Midbrain (tissue), 1 donor: ENCODE measurements at regions not wholly inside any gene's neighbourhood (a gene's known extent, or its start where the extent isn't known, plus 50 kb on each side); places are given as distances from the start of the nearest gene placed in this dataset.
"Not testable (repeated sequence)": the region's sequence is repeated elsewhere in the genome, so short reads cannot be mapped to it uniquely, and the experiment has no call there.

Experiments
- DNase-seq: peaks from one replicate; lab custom pipeline; 2025; lab: John Stamatoyannopoulos, UW

GRCh38 chr6:169862043-169862891 is 110.8 kb downstream of the ERMARD start:
- no peak for DNase-seq

GRCh38 chr6:169861431-169862042 is 110.1 kb downstream of the ERMARD start:
- DNase-seq, result no peak

DNA sequence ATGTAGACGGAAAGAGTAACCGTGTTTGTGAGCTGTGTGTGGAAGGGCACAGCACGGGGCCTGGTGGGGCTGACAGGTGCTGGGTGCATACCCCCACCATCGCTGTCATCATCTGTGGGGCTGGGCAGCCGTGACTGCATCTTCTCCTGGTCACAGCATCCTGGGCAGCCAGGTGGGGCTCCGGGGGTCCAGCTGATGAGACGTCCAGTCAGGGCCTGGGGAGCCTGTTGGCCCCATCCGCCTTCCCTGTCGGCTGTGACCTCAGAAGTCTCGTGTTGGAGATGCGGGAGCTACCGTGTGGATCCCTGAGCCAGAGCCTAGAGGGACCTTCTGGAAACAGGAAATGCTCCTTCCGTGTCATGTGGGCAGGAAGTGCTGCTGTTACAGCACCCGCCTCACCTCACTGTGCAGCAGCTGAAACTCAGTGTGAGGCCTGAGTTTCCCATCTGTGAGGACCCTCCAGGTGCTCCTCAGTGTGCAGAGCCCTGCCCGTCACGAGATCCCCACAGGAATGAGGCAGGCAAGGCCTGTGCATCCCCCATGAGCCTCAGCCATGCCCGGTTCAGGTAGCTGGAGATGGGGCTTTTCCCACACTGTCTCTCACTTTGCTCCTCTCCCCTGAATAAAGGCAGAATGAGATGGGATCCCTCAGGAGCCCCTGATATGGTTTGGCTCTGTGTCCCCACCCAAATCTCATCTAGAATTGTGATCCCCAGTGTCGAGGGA is 108.7 kb downstream of the ERMARD start:
- DNase-seq, result no peak

- no peak for DNase-seq
Measured at GRCh38 chr6:169859401-169859977, 108.1 kb downstream of the ERMARD start.

GRCh38 chr6:169858935-169859351 is 107.5 kb downstream of the ERMARD start:
- DNase-seq, result no peak

DNA sequence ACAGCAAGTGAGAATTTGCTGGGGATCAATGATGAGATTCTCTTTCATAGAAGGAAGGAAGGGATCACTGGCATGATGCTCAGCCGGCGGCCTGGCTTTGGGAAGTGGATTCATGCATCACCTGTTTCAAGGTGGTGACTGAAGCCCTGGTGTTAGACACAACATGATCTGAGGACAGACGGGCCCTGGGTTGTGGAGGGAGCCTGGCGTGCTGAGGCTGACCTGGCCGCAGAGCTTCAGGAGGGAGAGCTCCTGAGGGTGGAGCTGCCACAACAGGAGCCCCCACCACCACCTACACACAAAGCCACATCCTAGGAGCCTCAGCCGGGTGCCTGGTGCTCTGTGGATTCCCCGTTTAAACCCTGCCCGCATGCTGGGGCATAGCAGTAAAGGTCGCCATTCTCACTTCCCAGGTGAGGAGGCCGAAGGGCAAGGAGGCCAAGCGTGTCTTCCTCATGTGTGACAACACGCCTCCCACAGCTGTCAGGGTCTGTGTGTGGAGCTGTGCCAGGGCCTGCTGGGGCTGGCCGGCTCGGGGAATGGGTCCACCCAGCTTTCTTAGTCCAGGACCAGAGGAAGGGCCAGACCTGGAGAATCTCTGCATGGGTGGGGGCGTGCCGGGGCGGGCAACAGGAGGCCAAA is 107.0 kb downstream of the ERMARD start:
- no peak for DNase-seq

GRCh38 chr6:169857343-169858292 is 106.2 kb downstream of the ERMARD start:
- DNase-seq, result no peak

DNA sequence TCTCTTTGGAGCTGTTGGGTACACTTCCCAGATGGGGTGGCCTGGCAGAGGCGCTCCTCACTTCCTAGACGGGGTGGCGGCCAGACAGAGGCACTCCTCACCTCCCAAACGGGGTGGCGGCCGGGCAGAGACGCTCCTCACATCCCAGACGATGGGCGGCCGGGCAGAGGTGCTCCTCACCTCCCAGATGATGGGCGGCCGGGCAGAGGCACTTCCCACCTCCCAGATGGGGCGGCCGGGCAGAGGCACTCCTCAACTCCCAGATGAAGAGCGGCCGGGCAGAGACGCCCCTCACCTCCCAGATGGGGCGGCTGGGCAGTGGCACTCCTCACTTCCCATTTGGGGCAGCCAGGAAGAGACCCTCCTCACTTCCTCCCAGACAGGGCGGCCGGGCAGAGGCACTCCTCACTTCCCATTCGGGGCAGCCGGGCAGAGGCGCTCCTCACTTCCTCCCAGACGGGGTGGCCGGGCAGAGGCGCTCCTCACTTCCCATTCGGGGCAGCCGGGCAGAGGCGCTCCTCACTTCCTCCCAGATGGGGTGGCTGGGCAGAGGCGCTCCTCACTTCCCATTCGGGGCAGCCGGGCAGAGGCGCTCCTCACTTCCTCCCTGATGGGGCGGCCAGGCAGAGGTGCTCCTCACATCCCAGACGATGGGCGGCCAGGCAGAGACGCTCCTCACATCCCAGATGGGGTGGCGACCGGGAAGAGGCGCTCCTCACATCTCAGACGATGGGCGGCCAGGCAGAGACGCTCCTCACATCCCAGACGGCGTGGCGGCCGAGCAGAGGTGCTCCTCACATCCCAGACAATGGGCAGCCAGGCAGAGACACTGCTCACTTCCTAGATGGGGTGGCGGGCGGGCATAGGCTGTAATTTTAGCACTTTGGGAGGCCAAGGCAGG is 105.3 kb downstream of the ERMARD start:
- not testable (repeated sequence) for DNase-seq

DNA sequence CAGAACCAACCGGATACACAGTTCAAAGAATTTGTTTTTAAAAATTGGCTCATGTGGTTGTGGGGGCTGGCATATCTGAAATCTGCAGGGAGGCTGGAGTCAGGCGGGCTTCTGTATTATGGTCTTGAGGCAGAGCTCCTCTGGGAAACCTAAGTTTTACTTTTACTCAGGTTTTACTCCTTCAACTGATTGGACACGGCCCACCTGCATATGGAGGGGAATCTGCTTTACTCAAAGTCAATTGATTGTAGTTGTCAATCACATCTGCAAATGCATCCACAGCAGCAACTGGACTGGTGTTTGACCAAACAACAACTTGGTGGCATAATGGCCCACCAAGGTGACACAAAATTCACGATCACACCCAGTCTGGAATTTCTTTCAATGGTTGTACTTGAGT is 103.4 kb downstream of the ERMARD start:
- no peak for DNase-seq

- DNase-seq, result no peak
Measured at GRCh38 chr6:169854083-169854725, 102.8 kb downstream of the ERMARD start.

GRCh38 chr6:169853196-169854082 is 102.0 kb downstream of the ERMARD start:
- no peak for DNase-seq

- DNase-seq, result no peak
Measured at GRCh38 chr6:169852504-169853195, 101.2 kb downstream of the ERMARD start.

- DNase-seq, result no peak
Measured at GRCh38 chr6:169851641-169852503, 100.5 kb downstream of the ERMARD start.

- no peak for DNase-seq
Measured at GRCh38 chr6:169850746-169851145, 99.3 kb downstream of the ERMARD start.

DNA sequence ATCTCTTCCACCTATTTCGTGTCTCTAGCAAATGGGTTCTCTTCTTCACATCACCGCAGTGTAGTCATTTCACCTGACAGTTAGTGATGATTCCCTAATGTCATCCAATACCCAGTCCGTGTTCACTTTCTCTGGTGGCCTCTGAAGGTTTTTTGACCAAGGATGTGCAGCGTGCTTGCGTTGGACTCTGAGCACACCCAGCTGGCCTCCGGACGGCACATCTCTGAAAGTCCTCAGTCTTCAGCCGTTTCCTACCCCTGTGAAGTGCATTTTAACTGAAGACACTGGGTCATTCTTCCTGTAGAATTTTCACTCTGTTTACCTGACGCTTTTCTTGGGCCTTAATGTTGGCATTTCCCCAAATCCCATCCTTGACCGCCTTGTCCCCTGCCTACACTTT is 98.7 kb downstream of the ERMARD start:
- DNase-seq, result no peak

DNA sequence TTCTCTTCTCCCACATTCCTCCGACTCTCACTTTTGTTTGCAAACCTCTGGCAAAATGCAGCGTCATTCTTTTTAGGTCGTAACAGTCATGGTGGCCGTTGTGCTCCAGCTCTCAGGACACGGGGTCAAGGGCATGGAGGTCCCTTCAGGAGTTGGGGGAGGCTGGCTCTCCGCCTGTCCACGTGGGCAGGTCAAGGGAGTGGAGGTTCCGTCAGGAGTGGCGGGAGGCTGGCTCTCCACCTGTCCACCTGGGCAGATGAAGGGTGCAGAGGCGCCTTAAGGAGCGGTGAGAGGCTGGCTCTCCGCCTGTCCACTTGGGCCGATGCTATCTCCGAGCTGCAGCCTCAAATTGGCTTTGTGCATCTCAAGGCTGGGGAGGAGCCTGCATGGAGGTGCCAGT is 98.0 kb downstream of the ERMARD start:
- DNase-seq, result no peak

GRCh38 chr6:169848946-169849345 is 97.5 kb downstream of the ERMARD start:
- no peak for DNase-seq
